DMS 273 treated with DMSO at 0.1 percent for 48 hours (cell line): ENCODE measurements at regions not wholly inside any gene's neighbourhood (a gene's known extent, or its start where the extent isn't known, plus 50 kb on each side); places are given as distances from the start of the nearest gene placed in this dataset.
"Not testable (repeated sequence)": the region's sequence is repeated elsewhere in the genome, so short reads cannot be mapped to it uniquely, and the experiment has no call there.

Experiments used
- DNase-seq: peaks from one replicate; lab custom pipeline; 2025; lab: John Stamatoyannopoulos, UW

DNA sequence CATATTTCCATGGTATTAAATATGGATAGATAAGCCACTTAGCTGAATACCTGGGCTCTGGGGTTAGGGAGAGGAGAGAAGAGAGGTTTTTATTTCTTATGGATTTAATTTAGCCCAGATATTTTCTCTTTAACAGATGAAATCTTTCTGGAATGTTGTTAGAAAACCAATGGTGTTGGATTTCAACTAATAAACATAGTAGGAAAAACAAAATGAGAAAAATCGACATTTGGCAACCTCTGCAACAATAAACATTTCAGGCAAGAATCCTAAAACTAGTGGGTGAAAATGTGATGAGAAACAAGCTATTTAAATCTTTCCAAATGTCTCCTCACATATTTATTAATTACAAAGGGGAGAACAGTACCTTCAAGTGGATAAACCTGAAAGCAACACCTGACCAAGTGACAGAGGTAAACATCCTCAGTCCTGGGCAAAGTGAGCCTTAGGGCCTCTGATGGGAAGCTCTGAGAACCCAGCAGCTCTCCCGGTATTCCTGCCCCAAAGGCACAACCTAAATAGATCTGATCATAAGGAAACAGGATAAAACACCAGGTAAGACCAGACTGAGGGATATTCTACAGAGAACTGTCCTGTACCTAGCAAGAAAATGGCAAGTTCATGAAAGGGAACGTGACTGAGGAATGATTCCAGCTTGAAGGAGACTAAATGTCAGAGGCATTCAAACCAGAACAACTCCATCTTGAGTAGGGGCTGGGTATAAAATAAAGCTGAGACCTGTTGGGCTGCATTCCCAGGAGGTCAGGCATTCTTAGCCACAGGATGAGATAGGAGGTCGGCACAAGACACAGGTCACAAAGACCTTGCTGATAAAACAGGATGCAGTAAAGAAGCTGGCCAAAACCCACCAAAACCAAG, 163.7 kb downstream of the ESM1 start:
- no peak for DNase-seq

DNA sequence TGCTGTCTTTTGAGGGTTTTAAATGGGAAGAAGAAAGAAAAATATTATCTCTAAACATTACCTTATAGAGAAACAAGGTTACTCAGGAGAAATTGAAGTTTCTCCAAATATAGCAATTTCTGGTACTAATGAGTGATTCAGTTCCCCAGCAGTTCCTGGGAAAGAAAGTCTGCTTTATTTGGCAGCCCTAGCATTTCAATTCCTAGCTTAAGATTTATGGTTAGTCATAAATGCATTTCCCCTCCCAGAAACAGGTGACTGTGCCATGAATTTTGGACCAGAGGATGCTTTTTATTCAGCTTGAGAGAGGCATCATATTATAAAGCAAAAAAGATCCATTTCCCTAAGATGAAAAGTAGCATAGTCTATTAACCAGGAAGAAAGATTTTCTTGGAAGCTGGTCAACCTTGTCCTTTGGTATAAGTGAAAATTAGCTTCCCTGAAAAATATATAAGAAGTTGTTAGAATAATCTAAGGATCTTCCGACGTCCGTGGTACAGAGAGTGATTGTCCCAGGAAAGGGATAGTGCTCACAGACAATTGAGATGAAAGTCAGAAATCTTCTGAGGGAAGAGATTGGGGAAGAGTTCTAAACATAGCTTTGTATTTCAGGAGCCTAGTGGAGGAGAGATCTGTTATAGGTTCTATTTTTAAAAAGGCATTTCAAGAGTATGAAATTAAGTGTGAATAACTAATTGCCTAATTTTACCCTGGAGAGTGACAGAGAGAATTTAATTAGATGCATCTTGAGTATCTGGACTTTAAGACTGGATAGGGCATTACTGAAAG, 164.9 kb downstream of the ESM1 start:
- no peak for DNase-seq

DNA sequence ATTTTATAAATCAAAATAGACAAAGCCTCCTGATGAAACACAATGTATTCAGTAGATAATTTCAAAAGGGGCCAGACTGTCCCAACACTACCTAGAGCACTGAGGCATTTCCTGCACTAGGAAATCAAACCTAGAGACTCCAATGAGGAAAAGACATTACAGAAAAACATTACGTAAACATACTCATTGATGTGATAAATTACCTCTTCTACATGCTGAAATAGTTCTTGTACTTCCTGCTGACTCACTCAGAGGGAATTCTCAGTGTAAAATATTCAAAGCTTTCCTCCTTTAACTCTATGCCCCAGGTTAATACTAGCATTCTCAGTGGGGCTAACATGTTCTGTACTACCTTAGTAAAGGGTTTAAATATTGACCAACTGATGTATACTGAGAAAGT, 178.0 kb downstream of the ESM1 start:
- no peak for DNase-seq

DNA sequence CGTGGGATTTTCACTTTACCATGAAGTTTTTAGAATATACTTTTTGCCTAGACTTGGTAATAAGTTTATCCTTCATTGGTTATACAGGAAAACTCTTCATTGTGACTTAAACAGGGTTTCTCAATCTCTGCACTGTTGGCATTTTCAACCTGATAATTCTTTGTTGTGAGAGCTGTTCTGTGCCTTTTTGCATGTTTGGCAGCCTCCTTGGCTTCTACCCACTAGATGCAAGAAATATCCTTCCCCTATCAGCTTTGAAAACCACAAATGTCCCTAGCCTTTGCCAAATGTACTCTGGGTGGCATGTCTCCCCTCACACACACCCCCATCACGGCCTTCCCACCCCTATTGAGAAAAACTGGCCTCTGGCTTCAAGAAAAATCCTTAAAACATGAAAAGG, 180.9 kb downstream of the ESM1 start:
- no peak for DNase-seq

DNA sequence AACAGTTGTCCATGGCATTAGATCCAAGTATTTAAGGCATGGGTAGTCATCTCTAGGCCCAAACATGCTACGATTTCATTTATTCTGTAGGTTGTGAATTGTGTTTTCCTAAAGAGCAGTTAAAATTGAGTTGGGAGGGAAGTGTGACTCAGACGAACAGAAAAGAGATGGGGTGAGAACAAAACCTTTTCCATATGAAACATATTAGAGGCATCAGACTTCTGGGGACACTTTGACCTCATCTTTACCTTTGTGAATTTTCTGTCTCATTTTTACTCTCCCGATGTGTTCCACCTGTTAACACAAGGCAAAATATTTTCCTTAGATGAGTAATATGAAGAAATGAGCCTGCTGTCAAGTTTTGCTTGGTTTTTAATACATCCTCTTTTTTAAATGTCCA, 181.3 kb downstream of the ESM1 start:
- DNase-seq: no peak

DNA sequence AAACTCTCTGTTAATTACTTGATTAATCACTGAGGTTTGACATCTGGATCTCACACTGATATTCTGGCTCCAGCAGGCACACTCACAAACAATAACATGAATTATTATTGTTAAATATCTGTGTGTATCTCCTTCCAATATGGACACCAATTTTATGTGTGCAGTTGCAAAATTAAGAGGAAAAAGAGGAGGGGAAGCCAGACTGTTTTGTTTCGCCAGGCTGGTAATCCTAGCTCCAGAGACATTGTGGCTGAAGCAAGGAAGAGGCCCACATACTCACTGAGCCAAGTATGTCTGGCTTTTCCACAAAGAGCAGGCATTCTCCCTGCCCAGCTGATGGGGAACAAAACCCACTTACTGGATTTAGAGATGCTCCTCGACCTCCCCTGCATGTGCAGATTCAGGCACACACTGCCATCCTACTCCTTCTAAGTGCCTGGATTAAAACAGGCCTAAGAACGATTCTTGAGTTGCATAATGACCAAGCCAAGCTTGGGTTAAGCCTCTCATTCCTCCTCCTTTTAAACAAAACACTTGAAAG, 181.9 kb downstream of the ESM1 start:
- DNase-seq: no peak

DNA sequence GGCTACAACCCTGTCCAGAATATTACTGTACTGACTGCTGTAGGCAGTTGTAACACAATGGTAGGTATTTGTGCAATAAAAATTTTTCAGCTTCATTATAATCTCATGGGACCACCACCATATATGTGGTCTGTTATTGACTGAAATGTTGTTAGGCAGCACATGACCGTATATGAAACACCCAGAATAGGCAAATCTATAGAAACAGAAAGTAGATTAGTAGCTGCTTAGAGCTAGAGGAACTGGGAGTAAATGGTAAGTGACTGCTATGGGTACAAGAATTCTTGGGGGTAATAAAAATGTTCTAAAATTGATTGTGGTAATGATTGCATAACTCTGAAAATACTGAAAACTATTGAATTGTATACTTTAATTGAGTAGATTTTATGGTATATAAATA, 185.7 kb downstream of the ESM1 start:
- DNase-seq: no peak

DNA sequence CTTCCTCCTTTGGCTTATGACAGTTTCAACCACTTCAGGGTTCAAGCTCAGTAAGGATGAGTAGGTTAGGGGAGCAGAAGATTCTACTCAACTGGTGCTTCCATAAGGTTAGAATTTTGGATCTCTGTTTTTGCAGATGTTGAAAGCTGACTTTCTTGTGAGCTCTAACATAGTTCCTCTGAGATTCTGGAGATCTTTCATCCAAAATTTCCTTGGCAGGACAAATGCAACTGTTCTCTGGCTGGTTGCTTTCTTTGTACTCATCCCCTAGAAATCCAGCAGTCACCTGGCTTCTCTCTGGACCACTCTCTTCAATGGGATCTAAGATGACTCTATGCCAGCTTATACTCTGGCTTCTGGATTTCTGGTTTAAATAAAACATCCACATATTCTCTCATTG, 189.6 kb downstream of the ESM1 start:
- DNase-seq: no peak

DNA sequence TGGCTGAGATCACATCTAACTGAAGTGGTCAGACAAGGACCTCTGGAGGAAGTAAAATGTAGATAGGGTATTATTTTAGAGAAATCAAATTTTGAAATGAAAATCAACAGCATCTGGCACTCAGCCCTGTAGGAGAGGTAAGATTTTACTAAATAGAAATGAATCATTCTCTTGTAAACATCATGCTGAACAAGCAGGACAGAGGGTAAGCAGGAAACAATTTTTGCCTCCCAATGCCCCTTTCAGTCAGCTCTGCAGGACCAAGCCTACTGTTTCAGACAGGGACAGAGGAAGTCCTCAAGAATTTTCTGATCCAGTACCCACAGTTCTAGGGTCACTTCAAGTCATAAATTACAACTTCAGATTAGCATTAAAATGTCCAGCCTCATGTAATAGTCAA, 190.1 kb downstream of the ESM1 start:
- no peak for DNase-seq

DNA sequence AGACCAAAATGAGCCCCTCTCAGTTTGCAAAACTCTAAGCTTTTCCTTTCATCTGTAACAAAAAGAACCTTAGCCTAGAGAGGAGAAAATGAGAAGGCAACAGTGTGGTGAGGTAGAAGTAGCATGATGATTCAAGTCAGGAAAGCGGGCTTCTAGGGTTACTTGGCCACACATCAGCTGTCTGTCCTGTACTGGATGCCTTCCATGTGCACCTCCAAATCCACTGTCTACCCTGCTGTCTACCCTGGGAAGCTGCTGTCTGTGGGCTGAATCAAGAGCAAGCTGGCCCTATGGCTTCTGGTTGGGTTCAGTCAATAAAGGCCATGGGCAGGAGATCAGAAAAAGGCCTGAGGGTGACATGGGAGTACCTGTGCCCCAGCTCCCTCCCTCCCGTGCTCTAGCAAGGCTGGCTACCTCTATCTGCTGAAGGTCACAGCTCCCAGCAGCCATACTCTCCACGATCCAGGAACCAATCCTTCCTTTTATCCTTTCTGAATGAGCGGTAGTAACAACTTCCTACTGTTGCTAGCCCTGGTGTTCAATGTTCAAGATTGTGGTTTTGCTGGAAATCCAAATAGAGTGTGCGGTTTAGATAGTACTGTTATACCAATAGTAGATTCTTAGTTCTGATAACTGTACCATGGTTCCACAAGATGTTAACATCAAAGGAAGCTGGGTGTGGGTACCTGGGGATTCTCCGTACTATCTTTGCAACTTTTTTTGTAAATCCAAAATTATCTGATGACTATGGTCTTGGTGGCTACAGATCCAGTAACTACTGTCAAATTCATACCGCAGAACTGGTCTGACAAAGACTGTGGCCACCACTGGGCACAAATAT, 191.0 kb downstream of the ESM1 start:
- no peak for DNase-seq

DNA sequence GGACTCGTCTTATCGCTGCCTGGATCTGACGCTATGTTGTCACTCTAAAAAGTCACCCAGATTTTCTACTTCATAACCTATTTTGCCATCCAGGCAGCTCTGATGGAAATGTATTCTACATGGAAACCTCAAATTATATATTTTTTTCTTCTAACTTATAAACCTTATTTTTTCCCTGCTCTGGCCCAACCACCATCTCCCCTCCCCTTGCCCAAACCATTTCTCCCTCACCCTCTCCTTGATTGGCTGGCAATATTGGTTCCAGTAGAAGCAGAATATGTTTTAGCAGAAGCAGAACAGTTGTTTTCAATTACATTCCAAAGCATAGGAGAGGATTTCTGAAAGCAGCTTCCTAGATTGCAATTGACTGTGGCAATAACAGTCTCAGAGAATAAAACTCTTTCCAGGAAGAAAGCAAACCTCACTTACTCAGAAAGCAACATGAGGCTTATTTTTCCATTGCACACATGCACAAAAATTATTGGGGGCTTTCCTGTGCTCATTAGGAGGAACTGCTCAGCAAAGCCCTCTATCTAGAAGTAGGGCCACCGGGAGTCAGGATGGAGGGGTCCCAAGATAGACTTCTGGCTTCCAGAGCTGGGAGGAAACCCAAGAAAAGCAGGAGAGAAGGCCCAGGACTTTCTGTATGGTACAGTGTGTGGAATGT, 191.8 kb downstream of the ESM1 start:
- no peak for DNase-seq

DNA sequence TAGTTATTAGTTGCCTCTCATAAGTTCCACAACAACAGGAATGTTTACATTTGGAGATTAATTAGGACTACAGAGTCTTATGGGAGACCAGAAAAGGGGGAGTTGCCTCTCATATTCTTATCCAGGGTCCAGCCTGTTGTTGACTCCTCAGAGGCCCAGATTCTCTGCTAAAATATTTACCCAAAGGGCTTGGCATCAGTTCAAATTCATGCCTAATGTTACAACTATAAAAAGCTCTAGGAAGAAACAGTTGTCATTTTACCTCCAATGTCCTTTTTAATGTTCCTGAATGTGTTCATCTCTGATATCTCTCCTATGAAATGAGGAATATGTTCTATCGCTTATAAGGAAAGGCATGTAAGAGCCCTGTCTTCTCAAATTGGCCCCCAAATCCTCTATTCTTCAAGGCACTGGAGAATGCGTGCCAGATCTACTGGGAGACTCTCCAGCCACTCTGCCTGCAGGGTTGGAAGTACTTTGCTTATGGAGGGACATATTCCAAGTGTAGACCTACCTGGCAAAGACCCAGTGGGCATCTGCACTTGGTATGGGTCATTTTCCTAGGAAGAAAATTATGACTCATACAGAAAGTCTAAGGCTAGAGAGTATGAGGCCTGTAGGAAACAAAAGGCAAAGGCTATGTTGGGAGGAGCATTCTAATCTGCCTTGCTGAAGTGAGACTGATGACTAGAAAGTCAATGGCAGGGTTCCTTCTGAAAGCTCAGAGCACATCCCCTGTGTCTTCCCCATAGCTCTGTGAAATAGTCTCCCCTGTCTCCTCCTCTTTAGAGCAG, 192.6 kb downstream of the ESM1 start:
- no peak for DNase-seq

DNA sequence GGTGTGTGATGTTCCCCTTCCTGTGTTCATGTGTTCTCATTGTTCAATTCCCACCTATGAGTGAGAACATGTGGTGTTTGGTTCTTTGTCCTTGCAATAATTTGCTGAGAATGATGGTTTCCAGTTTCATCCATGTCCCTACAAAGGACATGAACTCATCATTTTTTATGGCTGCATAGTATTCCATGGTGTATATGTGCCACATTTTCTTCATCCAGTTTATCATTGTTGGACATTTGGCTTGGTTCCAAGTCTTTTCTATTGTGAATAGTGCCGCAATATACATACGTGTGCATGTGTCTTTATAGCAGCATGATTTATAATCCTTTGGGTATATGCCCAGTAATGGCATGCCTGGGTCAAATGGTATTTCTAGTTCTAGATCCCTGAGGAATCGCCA, 197.5 kb downstream of the ESM1 start:
- DNase-seq: not testable (repeated sequence)

DNA sequence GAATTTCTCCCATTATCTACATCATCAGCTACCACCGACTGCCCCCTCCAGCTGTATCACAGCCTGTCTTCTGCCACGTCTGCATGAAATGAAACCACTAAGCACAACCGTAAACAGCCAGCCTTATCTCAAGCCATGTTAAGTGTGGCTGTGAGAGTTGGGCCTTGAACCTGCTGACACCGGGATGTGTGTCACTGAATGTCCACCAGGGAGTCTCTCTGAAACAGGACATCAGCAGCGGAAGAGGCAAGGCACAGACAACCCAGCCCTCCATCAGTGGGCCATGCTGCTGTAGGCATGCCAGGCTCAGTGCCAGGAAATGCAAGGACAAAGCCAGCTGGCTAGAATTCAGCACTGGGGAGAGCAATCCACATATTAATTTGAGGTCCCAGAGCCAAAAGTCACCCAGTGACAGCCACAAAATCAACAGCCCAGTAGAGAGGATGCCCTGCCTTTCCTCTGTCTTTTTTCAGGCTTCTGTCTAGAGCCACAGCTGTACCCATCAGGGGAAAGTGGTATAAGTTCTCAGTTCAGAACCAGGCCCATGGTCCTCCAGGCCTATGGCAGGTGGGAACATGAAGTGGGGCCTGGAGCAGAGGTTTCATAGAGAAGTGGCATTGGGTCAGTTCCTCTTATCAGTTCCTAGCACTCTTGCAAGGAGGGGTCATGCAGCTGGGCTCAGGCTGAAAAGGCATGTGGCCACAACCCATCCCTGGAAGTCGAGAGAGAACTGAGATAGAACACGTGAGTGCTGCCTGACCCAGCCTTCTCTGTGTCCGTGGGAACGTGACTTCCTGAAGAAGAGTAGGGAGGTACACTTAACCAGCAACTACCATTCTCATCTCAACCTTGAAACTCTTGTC, 199.4 kb downstream of the ESM1 start:
- no peak for DNase-seq

DNA sequence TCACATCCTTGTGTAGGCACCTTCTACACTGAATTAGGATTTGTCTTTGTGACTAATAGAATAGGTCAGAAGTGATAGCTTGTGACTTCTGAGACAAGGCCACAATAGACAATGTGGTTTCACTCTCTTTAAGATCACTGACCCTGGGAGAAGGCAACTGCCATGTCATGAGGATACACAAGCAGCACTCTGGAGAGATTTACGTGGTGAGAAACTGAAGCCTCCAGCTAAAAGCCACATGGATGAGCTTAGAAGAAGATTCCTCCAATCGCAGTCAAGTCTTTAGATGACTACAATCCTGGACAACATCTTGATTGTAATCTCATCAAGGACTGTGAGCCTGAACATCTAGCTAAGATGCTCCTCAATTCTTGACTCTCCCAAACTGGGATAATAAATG, 206.6 kb downstream of the ESM1 start:
- no peak for DNase-seq

DNA sequence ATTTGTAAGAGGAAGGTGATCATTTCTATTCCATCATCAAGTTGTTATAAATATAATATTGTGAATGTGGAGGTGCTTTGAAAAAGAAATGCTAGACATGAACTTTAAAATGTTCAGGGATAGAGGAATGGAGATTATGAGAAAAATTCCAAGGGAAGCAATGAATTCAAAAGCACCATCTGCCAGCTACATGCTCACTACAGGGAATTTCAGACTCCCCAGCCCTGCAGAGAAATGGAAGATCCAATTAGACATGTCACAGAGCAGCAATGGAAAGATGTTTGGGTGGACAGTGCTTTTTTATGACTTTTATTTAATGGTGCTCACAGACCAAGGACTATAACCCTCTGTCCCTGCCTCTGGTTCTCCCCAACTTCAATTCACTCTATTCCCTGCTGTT, 209.7 kb downstream of the ESM1 start:
- DNase-seq: no peak

DNA sequence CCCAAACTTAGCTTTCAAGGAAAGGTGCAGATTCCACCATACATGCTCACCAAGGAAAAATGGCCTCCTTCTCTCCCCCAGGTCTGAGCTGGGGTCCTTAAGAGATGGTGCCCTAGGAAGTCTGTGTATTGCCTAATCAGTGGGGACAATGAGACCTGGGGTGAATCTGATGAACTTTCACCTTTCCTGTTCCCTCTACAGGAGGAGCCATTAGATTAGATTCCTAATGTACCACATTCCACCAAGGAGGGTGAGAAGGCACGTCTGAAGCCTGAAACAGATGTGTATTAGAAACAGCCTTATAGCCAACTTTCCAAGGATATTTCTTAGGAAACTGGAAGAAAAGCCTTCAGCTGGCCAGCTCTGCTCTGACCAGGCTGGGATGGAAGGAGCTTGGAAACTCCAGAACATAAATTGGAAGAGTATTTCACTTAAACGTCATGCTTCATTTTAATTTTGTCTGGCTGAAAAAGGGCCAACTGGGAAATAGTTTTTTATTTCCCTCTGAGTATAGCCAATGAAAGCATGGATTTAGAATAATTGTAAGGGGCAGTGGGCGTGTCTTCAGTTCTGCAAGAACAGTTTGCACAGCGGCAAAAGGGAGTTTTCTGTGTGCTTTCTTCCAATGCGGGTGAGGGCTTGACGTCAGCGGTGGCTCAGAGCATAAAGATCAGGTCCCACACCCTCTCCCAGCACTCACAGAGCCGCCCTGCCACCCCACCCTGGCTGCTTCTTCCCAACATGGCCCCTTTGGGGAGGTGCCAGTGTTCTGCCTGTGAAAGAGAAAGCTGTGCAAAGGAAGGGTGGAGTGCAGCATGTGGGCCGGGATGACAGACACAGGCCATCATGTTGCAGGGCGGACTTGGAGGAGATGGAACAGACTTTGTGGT, 210.9 kb downstream of the ESM1 start:
- DNase-seq: no peak

DNA sequence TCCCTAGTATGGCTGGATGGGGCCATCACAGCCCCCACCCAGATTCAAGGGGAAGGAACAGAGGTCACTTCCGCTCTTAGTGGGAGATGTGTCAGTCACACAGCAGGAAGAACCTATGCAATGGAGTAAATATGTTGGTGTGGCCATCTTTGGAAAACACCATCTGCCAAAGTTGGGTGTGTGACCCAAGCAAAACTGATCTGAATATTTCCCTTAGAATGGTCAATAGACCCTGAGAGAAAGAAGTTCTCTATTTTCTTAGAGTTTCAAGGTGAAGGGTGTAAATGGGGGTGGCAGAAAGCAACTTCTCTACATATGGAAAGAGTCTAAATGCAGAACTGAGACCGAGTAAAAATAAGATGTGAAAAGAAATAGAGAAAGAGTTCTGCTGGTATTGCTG, 212.7 kb downstream of the ESM1 start:
- no peak for DNase-seq

DNA sequence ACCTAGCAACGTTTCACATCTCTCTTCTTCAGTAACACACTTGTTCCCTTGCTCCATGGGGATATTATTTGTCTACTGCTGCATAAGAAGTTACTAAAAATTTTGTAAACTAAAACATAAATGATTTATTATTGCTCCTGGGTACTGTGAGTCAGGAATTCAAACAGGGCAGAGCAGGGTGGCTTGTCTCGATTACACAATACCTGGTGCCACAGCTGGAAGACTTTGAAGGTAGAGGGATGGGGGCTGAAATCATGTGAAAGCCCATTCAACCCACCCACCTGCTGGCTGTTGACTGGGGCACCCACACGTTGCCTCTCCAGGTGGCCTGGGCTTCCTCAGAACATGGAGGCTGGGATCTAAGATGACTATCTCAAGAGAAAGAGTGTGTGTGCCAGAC, 213.2 kb downstream of the ESM1 start:
- no peak for DNase-seq
